HL-60 (cell line): ENCODE measurements at regions not wholly inside any gene's neighbourhood (a gene's known extent, or its start where the extent isn't known, plus 50 kb on each side); places are given as distances from the start of the nearest gene placed in this dataset.

Experiments used
- DNase-seq, 2 experiments: peaks; one replicate each; pipeline ENCODE4 v3.0.0-alpha.2; 2010 to 2020; ENCODE audit warnings: low read depth in 1 of 2, low spot score in 1 of 2
- H3K27ac ChIP-seq: fragments of 250-450 bp; sonication (Bioruptor Pico); replicated peaks from 2 replicates; pipeline ENCODE4 v1.5.1; 2020; ENCODE audit warnings: mild to moderate bottlenecking, moderate library complexity
- H3K27me3 ChIP-seq: fragments of 250-450 bp; sonication (Bioruptor Pico); 2 replicates; pipeline ENCODE4 v1.5.1; 2021; ENCODE audit warnings: mild to moderate bottlenecking, moderate library complexity; ENCODE audit not compliant: insufficient read depth, poor library complexity, severe bottlenecking
- H3K4me3 ChIP-seq: replicated peaks from 2 replicates; pipeline ENCODE4 v1.5.1; 2011; ENCODE audit warnings: mild to moderate bottlenecking, control low read depth, low read length; ENCODE audit not compliant: insufficient read depth
- GABPA ChIP-seq: IDR thresholded peaks from 2 replicates; pipeline ENCODE4 v1.6.1; 2012; ENCODE audit warnings: low read depth
- POLR2AphosphoS5 ChIP-seq: IDR thresholded peaks from 2 replicates; pipeline ENCODE4 v1.6.1; 2012; ENCODE audit warnings: low read depth
- SPI1 ChIP-seq: IDR thresholded peaks from 2 replicates; pipeline ENCODE4 v1.6.1; 2012; ENCODE audit warnings: low read depth, mild to moderate bottlenecking, borderline replicate concordance
- TF ChIP-seq, protein P1 (sequence below): IDR thresholded peaks from 2 replicates; pipeline ENCODE4 v1.6.1; 2012; ENCODE audit warnings: low read depth; ENCODE audit not compliant: insufficient replicate concordance
- TF ChIP-seq, protein P2 (sequence below): IDR thresholded peaks from one replicate; pipeline ENCODE4 v1.5.1; 2011; ENCODE audit warnings: low read length, control low read depth, inconsistent platforms; ENCODE audit not compliant: insufficient read depth

DNA sequence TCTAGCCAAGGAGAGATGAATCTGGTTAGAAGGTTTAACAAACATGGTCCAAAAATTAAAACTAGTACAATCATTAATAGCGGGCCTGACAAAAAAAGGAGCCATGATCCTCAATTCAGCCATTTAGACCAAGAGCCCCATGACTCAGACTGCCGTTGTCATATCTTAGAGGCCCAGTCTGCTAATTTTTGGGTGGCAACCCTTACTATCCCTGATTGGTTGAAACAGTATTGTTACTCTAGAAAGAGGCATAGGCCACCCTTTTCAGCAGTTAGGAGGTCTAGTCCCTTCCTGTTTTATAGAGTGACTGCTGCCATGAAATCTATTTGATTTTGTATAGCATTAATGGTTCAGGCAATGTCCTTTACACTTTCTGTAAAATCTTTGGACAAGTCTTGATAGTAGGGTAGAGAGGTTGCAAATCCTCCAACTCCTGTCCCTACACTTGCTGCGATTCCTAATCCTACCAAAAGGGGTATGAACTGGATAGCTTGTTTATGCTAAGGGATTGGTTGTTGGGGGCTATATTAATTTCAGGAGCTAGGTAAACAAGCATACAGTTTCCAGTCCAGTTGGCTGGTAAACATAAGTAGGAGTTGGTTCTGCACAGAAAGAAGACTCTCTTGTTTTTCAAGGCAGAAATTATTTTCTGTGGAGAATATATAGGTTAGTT lies 1056.3 kb upstream of the CNTN5 start:
- Histone ChIP-seq H3K27ac (no peak overlapping the region), H3K4me3 (no peak overlapping the region), H3K27me3 (no peaks in the 10 kb centered on the region)
- TF ChIP-seq, protein P1, sequence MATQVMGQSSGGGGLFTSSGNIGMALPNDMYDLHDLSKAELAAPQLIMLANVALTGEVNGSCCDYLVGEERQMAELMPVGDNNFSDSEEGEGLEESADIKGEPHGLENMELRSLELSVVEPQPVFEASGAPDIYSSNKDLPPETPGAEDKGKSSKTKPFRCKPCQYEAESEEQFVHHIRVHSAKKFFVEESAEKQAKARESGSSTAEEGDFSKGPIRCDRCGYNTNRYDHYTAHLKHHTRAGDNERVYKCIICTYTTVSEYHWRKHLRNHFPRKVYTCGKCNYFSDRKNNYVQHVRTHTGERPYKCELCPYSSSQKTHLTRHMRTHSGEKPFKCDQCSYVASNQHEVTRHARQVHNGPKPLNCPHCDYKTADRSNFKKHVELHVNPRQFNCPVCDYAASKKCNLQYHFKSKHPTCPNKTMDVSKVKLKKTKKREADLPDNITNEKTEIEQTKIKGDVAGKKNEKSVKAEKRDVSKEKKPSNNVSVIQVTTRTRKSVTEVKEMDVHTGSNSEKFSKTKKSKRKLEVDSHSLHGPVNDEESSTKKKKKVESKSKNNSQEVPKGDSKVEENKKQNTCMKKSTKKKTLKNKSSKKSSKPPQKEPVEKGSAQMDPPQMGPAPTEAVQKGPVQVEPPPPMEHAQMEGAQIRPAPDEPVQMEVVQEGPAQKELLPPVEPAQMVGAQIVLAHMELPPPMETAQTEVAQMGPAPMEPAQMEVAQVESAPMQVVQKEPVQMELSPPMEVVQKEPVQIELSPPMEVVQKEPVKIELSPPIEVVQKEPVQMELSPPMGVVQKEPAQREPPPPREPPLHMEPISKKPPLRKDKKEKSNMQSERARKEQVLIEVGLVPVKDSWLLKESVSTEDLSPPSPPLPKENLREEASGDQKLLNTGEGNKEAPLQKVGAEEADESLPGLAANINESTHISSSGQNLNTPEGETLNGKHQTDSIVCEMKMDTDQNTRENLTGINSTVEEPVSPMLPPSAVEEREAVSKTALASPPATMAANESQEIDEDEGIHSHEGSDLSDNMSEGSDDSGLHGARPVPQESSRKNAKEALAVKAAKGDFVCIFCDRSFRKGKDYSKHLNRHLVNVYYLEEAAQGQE = no peak
- TF ChIP-seq GABPA = no peak
- TF ChIP-seq SPI1 = no peak
- TF ChIP-seq, protein P2, sequence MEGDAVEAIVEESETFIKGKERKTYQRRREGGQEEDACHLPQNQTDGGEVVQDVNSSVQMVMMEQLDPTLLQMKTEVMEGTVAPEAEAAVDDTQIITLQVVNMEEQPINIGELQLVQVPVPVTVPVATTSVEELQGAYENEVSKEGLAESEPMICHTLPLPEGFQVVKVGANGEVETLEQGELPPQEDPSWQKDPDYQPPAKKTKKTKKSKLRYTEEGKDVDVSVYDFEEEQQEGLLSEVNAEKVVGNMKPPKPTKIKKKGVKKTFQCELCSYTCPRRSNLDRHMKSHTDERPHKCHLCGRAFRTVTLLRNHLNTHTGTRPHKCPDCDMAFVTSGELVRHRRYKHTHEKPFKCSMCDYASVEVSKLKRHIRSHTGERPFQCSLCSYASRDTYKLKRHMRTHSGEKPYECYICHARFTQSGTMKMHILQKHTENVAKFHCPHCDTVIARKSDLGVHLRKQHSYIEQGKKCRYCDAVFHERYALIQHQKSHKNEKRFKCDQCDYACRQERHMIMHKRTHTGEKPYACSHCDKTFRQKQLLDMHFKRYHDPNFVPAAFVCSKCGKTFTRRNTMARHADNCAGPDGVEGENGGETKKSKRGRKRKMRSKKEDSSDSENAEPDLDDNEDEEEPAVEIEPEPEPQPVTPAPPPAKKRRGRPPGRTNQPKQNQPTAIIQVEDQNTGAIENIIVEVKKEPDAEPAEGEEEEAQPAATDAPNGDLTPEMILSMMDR = no peak
- TF ChIP-seq POLR2AphosphoS5 = no peak
- DNase-seq = no peak

DNA sequence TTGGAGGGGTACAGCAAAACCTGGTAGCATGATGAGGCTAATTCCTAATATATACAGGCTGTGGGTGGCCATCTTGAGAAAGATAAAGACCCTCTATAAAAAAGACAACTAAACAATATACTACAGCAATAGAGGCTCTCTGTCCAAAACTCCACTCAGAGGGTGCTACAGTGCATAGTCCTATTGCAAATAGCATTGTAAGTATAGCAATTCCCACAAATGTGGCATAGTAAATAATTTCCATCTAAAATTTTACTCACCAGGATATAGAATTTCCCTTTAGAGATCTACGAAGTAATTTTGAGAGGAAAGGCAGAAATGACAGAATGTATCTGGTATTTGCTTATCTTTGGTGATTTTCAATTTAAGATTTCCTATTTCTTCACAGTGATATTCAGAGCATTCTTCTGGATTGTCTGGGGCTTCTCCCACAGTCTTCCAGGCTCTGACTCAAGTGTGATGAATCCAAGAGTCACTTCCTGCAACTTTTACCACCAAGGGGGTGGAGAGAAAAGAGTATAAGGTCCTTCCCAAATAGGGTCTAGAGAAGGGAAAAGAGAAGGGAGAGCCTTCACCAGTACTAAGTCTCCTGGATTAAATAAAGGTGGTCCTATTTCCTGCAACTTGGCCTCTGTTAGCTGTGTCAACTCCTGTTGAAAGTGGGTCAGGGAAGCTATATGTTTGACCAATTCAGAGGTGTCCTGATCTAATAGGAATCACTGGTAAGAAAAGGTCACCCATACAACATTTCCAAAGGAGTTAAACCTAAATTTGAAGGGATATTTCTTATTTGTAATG lies 1054.7 kb upstream of the CNTN5 start:
- H3K27ac ChIP-seq = no peak overlapping the region
- DNase-seq = no peak

DNA sequence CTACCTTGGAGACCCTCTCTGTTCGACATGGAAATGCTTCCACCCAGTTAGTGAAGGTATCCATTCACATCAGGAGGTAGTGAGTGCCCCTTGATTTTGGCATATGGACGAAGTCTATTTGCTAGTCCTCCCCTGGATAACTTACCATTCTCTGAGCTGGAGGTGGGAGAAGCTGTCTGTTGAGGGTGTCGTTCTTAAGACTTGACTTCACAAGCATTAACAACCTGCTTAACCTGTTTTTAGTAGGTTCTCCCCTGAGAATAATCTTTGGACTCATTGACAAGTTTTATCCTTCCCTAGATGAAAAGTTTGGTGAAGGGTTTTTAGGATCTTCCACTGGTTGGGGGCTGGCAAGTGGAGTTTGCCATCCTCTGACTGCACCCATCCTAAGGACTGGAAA lies 1053.8 kb upstream of the CNTN5 start:
- no peak for DNase-seq
- Histone ChIP-seq H3K27ac (no peak overlapping the region), H3K27me3 (no peaks in the 10 kb centered on the region), H3K4me3 (no peak overlapping the region)
- TF ChIP-seq, protein P2 = no peak
- TF ChIP-seq GABPA = no peak
- TF ChIP-seq, protein P1 = no peak
- no peak for TF ChIP-seq POLR2AphosphoS5
- no peak for TF ChIP-seq SPI1

More for the DNA sequence above, 1054.7 kb upstream of the CNTN5 start:
- Histone ChIP-seq H3K27me3 (no peaks in the 10 kb centered on the region), H3K4me3 (no peak overlapping the region)
- TF ChIP-seq SPI1 (no peak), GABPA (no peak), POLR2AphosphoS5 (no peak)
- TF ChIP-seq, protein P1 = no peak
- TF ChIP-seq, protein P2 = no peak
